SJCRH30 (cell line): ENCODE measurements at regions not wholly inside any gene's neighbourhood (a gene's known extent, or its start where the extent isn't known, plus 50 kb on each side); places are given as distances from the start of the nearest gene placed in this dataset.

Experiments used
- DNase-seq, 2 experiments: peaks; one replicate each; pipeline ENCODE4 v3.0.0-alpha.2; 2015 to 2020
- H3K27ac ChIP-seq: fragments of 250-450 bp; sonication (Bioruptor Pico); 2 replicates; pipeline ENCODE4 v1.5.1; 2020; ENCODE audit warnings: mild to moderate bottlenecking, moderate library complexity
- H3K27me3 ChIP-seq: fragments of 250-450 bp; sonication (Bioruptor Pico); 2 replicates; pipeline ENCODE4 v1.5.1; 2020; ENCODE audit warnings: mild to moderate bottlenecking, moderate library complexity
- H3K36me3 ChIP-seq: fragments of 250-450 bp; sonication (Bioruptor Pico); 2 replicates; pipeline ENCODE4 v1.5.1; 2020; ENCODE audit warnings: mild to moderate bottlenecking, moderate library complexity
- H3K4me1 ChIP-seq: fragments of 250-450 bp; sonication (Bioruptor Pico); 2 replicates; pipeline ENCODE4 v1.5.1; 2020; ENCODE audit warnings: mild to moderate bottlenecking, moderate library complexity
- H3K4me3 ChIP-seq: fragments of 250-450 bp; sonication (Bioruptor Pico); 2 replicates; pipeline ENCODE4 v1.5.1; 2020; ENCODE audit warnings: mild to moderate bottlenecking, moderate library complexity
- H3K9me3 ChIP-seq: fragments of 250-450 bp; sonication (Bioruptor Pico); replicated peaks from 2 replicates; pipeline ENCODE4 v1.5.1; 2020; ENCODE audit warnings: mild to moderate bottlenecking, moderate library complexity

- no peak for DNase-seq
- Histone ChIP-seq H3K9me3 (no peaks in the 10 kb centered on the region), H3K27me3 (no peaks in the 10 kb centered on the region), H3K27ac (no peak overlapping the region), H3K4me3 (no peak overlapping the region), H3K36me3 (no peaks in the 10 kb centered on the region), H3K4me1 (no peaks in the 10 kb centered on the region)
Measured at GRCh38 chr15:87416591-87417257, 839.8 kb downstream of the NTRK3 start.

GRCh38 chr15:87408902-87409301, 847.6 kb downstream of the NTRK3 start:
- Histone ChIP-seq H3K36me3 (no peaks in the 10 kb centered on the region), H3K27ac (no peak overlapping the region), H3K4me3 (no peak overlapping the region), H3K27me3 (no peaks in the 10 kb centered on the region), H3K9me3 (no peaks in the 10 kb centered on the region), H3K4me1 (no peaks in the 10 kb centered on the region)
- DNase-seq = no peak

- H3K4me3 ChIP-seq = no peak overlapping the region
- no peaks in the 10 kb centered on the region for H3K27me3 ChIP-seq
- no peaks in the 10 kb centered on the region for H3K4me1 ChIP-seq
- no peak for DNase-seq
- no peaks in the 10 kb centered on the region for H3K9me3 ChIP-seq
- no peak overlapping the region for H3K27ac ChIP-seq
- H3K36me3 ChIP-seq = no peaks in the 10 kb centered on the region
Measured at GRCh38 chr15:87403973-87404372, 852.6 kb downstream of the NTRK3 start.

- DNase-seq = peak in 1 of 2 experiments; percentile 2
- Histone ChIP-seq H3K27ac (no peak overlapping the region), H3K36me3 (no peaks in the 10 kb centered on the region), H3K27me3 (no peaks in the 10 kb centered on the region), H3K4me1 (no peaks in the 10 kb centered on the region), H3K4me3 (no peak overlapping the region), H3K9me3 (no peaks in the 10 kb centered on the region)
Measured at GRCh38 chr15:87401973-87402372, 854.6 kb downstream of the NTRK3 start.

- no peak overlapping the region for H3K27ac ChIP-seq
- H3K4me1 ChIP-seq = no peaks in the 10 kb centered on the region
- DNase-seq = no peak
- no peaks in the 10 kb centered on the region for H3K27me3 ChIP-seq
- H3K9me3 ChIP-seq = no peaks in the 10 kb centered on the region
- no peaks in the 10 kb centered on the region for H3K36me3 ChIP-seq
- H3K4me3 ChIP-seq = no peak overlapping the region
Measured at GRCh38 chr15:87394676-87395075, 861.9 kb downstream of the NTRK3 start.

GRCh38 chr15:87387766-87388165, 868.8 kb downstream of the NTRK3 start:
- H3K4me1 ChIP-seq = no peaks in the 10 kb centered on the region
- no peaks in the 10 kb centered on the region for H3K36me3 ChIP-seq
- DNase-seq = no peak
- H3K27me3 ChIP-seq = no peaks in the 10 kb centered on the region
- no peak overlapping the region for H3K4me3 ChIP-seq
- no peak overlapping the region for H3K27ac ChIP-seq
- H3K9me3 ChIP-seq = no peaks in the 10 kb centered on the region

GRCh38 chr15:87374339-87374738, 882.2 kb downstream of the NTRK3 start:
- no peak for DNase-seq
- H3K36me3 ChIP-seq = no peaks in the 10 kb centered on the region
- no peak overlapping the region for H3K27ac ChIP-seq
- H3K27me3 ChIP-seq = no peaks in the 10 kb centered on the region
- peaks cover 5% of the 10 kb centered on the region; the same call in 1 of the 2 replicates for H3K9me3 ChIP-seq
- H3K4me1 ChIP-seq = peaks cover 4% of the 10 kb centered on the region
- H3K4me3 ChIP-seq = no peak overlapping the region

GRCh38 chr15:87369269-87369668, 887.3 kb downstream of the NTRK3 start:
- peaks cover 13% of the 10 kb centered on the region for H3K4me1 ChIP-seq
- peak overlapping the region; percentile 38 for H3K27ac ChIP-seq
- no peaks in the 10 kb centered on the region for H3K36me3 ChIP-seq
- DNase-seq = peak; percentile 7 to 16
- no peak overlapping the region for H3K4me3 ChIP-seq
- H3K27me3 ChIP-seq = no peaks in the 10 kb centered on the region
- peaks cover 6% of the 10 kb centered on the region; the same call in 1 of the 2 replicates for H3K9me3 ChIP-seq

GRCh38 chr15:87368511-87368910, 888.0 kb downstream of the NTRK3 start:
- peaks cover 6% of the 10 kb centered on the region; the same call in 1 of the 2 replicates for H3K9me3 ChIP-seq
- H3K27ac ChIP-seq = peak overlapping the region; percentile 38

GRCh38 chr15:87365186-87365585, 891.4 kb downstream of the NTRK3 start:
- DNase-seq = peak in 1 of 2 experiments; percentile 6
- Histone ChIP-seq H3K27me3 (no peaks in the 10 kb centered on the region), H3K36me3 (no peaks in the 10 kb centered on the region), H3K4me3 (no peak overlapping the region), H3K4me1 (peaks cover 13% of the 10 kb centered on the region), H3K9me3 (peaks cover 6% of the 10 kb centered on the region; the same call in 1 of the 2 replicates), H3K27ac (no peak overlapping the region)

More at GRCh38 chr15:87368511-87368910, 888.0 kb downstream of the NTRK3 start:
- Histone ChIP-seq H3K27me3 (no peaks in the 10 kb centered on the region), H3K4me1 (peaks cover 13% of the 10 kb centered on the region), H3K36me3 (no peaks in the 10 kb centered on the region), H3K4me3 (no peak overlapping the region)
- no peak for DNase-seq

GRCh38 chr15:87362531-87362930, 894.0 kb downstream of the NTRK3 start:
- Histone ChIP-seq H3K4me1 (peaks cover 2% of the 10 kb centered on the region; the same call in 1 of the 2 replicates), H3K27ac (no peak overlapping the region), H3K9me3 (no peaks in the 10 kb centered on the region), H3K4me3 (no peak overlapping the region), H3K36me3 (no peaks in the 10 kb centered on the region), H3K27me3 (no peaks in the 10 kb centered on the region)
- no peak for DNase-seq

- Histone ChIP-seq H3K27ac (no peak overlapping the region), H3K9me3 (no peaks in the 10 kb centered on the region), H3K4me1 (no peaks in the 10 kb centered on the region), H3K4me3 (no peak overlapping the region), H3K36me3 (no peaks in the 10 kb centered on the region), H3K27me3 (no peaks in the 10 kb centered on the region)
- no peak for DNase-seq
Measured at GRCh38 chr15:87357637-87358313, 898.8 kb downstream of the NTRK3 start.

GRCh38 chr15:87355946-87356345, 900.6 kb downstream of the NTRK3 start:
- Histone ChIP-seq H3K36me3 (no peaks in the 10 kb centered on the region), H3K27ac (no peak overlapping the region), H3K27me3 (no peaks in the 10 kb centered on the region), H3K9me3 (no peaks in the 10 kb centered on the region), H3K4me3 (no peak overlapping the region), H3K4me1 (no peaks in the 10 kb centered on the region)
- no peak for DNase-seq

- Histone ChIP-seq H3K27ac (no peak overlapping the region), H3K4me1 (no peaks in the 10 kb centered on the region), H3K4me3 (no peak overlapping the region)
Measured at GRCh38 chr15:87354661-87355410, 901.7 kb downstream of the NTRK3 start.

GRCh38 chr15:87349181-87349580, 907.4 kb downstream of the NTRK3 start:
- H3K9me3 ChIP-seq = no peaks in the 10 kb centered on the region
- no peaks in the 10 kb centered on the region for H3K4me1 ChIP-seq
- H3K4me3 ChIP-seq = no peak overlapping the region
- H3K36me3 ChIP-seq = no peaks in the 10 kb centered on the region
- H3K27ac ChIP-seq = no peak overlapping the region
- no peaks in the 10 kb centered on the region for H3K27me3 ChIP-seq
- DNase-seq = no peak

More at GRCh38 chr15:87354661-87355410, 901.7 kb downstream of the NTRK3 start:
- Histone ChIP-seq H3K9me3 (no peaks in the 10 kb centered on the region), H3K27me3 (no peaks in the 10 kb centered on the region), H3K36me3 (no peaks in the 10 kb centered on the region)
- DNase-seq = no peak
